Erythroblast (primary cell): ENCODE measurements at regions not wholly inside any gene's neighbourhood (a gene's known extent, or its start where the extent isn't known, plus 50 kb on each side); places are given as distances from the start of the nearest gene placed in this dataset.
"Not testable (repeated sequence)": the region's sequence is repeated elsewhere in the genome, so short reads cannot be mapped to it uniquely, and the experiment has no call there.

ENCODE experiments used
- DNase-seq, 2 experiments: peaks; one replicate each; lab custom pipeline; 2025; lab: John Stamatoyannopoulos, UW
- GATA1 ChIP-seq: IDR thresholded peaks from 2 replicates; pipeline ENCODE4 v1.6.1; 2011; ENCODE audit warnings: low read depth, mild to moderate bottlenecking, control low read depth, low read length, moderate library complexity
- POLR2A ChIP-seq: IDR thresholded peaks from 2 replicates; pipeline ENCODE4 v1.6.1; 2011; ENCODE audit warnings: mild to moderate bottlenecking, low read length

- no peak for TF ChIP-seq POLR2A
- no peak for TF ChIP-seq GATA1
- DNase-seq: no peak
Observed at GRCh38 chr2:16226943-16227664, 286.8 kb downstream of the MYCN start.

- DNase-seq: no peak
- no peak for TF ChIP-seq POLR2A
- no peak for TF ChIP-seq GATA1
Observed at GRCh38 chr2:16226381-16226780, 286.0 kb downstream of the MYCN start.

- TF ChIP-seq POLR2A (no peak), GATA1 (no peak)
- no peak for DNase-seq
Observed at GRCh38 chr2:16225545-16225944, 285.2 kb downstream of the MYCN start.

- DNase-seq: no peak
- TF ChIP-seq GATA1 (no peak), POLR2A (no peak)
Observed at GRCh38 chr2:16225071-16225470, 284.7 kb downstream of the MYCN start.

GRCh38 chr2:16224298-16225045, 284.1 kb downstream of the MYCN start:
- TF ChIP-seq POLR2A (no peak), GATA1 (no peak)
- DNase-seq: no peak

GRCh38 chr2:16223841-16224177, 283.5 kb downstream of the MYCN start:
- TF ChIP-seq GATA1: no peak
- TF ChIP-seq POLR2A: no peak

GRCh38 chr2:16223161-16223840, 283.0 kb downstream of the MYCN start:
- DNase-seq: no peak
- TF ChIP-seq POLR2A: no peak
- TF ChIP-seq GATA1: no peak

More at GRCh38 chr2:16223841-16224177, 283.5 kb downstream of the MYCN start:
- no peak for DNase-seq

- TF ChIP-seq GATA1 (no peak), POLR2A (no peak)
- no peak for DNase-seq
Observed at GRCh38 chr2:16222326-16222725, 282.0 kb downstream of the MYCN start.

- no peak for DNase-seq
- TF ChIP-seq GATA1 (no peak), POLR2A (no peak)
Observed at GRCh38 chr2:16221461-16222010, 281.2 kb downstream of the MYCN start.

GRCh38 chr2:16219292-16219975, 279.1 kb downstream of the MYCN start:
- DNase-seq: no peak
- no peak for TF ChIP-seq GATA1
- TF ChIP-seq POLR2A: no peak

- TF ChIP-seq POLR2A (no peak), GATA1 (no peak)
- DNase-seq: peak; percentile 10 to 12
Observed at GRCh38 chr2:16218625-16219024, 278.3 kb downstream of the MYCN start.

GRCh38 chr2:16218161-16218560, 277.8 kb downstream of the MYCN start:
- DNase-seq: no peak
- TF ChIP-seq GATA1: no peak
- TF ChIP-seq POLR2A: no peak

GRCh38 chr2:16217741-16218140, 277.4 kb downstream of the MYCN start:
- not testable (repeated sequence) for DNase-seq

- no peak for DNase-seq
Observed at GRCh38 chr2:16217291-16217690, 276.9 kb downstream of the MYCN start.

More at GRCh38 chr2:16217291-16217690, 276.9 kb downstream of the MYCN start:
- TF ChIP-seq GATA1 (no peak), POLR2A (no peak)
